Adrenal gland (tissue), 9 donors: ENCODE measurements at regions not wholly inside any gene's neighbourhood (a gene's known extent, or its start where the extent isn't known, plus 50 kb on each side); places are given as distances from the start of the nearest gene placed in this dataset.
A peak's percentile ranks its signal among the peaks of the same experiment; 100 is the strongest.

Experiments used
- DNase-seq, 7 donors: peaks; one replicate each; pipeline ENCODE4 v3.0.0-alpha.2; 2019 to 2020
- H3K27ac ChIP-seq, 5 donors: fragments of 200-600 bp; sonication (generic) in 4 of 5; 1 replicate in 3 of 5; 2 replicates in 2 of 5; pipeline versions ENCODE4 v1.5.1 to v1.8.0; 2016 to 2020; ENCODE audit warnings: mild to moderate bottlenecking in 1 of 5
- H3K27me3 ChIP-seq: fragments of 200-600 bp; 2 replicates; pipeline ENCODE4 v1.8.0; 2021
- H3K36me3 ChIP-seq, 2 donors: fragments of 200-600 bp; replicated peaks in 1 of 2; 1 replicate in 1 of 2; 2 replicates in 1 of 2; pipeline versions ENCODE4 v1.5.1 to v1.8.0; 2018 to 2022
- H3K4me1 ChIP-seq, 2 donors: fragments of 200-600 bp; replicated peaks in 1 of 2; 1 replicate in 1 of 2; 2 replicates in 1 of 2; pipeline versions ENCODE4 v1.5.1 to v1.8.0; 2018 to 2021
- H3K4me3 ChIP-seq, 4 donors: fragments of 200-600 bp; sonication (generic) in 3 of 4; one replicate each; pipeline ENCODE4 v1.5.1; 2016 to 2018
- H3K9me3 ChIP-seq, 3 donors: fragments of 200-600 bp; sonication (generic) in 1 of 3; replicated peaks in 1 of 3; 1 replicate in 2 of 3; 2 replicates in 1 of 3; pipeline versions ENCODE4 v1.5.1 to v1.8.0; 2016 to 2021
- POLR2A ChIP-seq, 2 donors: fragments of 450-650 bp; IDR thresholded peaks; one replicate each; pipeline ENCODE4 v1.6.1; 2017; ENCODE audit warnings: antibody characterized with exemption in 2 of 2, mild to moderate bottlenecking in 2 of 2, moderate library complexity in 1 of 2
- WGBS, 4 donors: extraction: QIAGEN DNeasy Blood & Tissue Kit in 2 of 4; methylation state at CpG; one replicate each; pipeline versions ENCODE4 v1.1.5 to v1.1.7; 2013 to 2017; 5-methylcytosine and 5-hydroxymethylcytosine counted together
- intact Hi-C, 2 donors: fragments of 100-400 bp; cut with DNase I; formaldehyde crosslinking; loops; one replicate each; pipeline versions ENCODE4 v1.14.1 to v1.15.0; 2022 to 2023
- TF ChIP-seq, protein P1 (sequence below), 6 experiments: fragments of 450-650 bp in 4 of 6; fragments of 200-600 bp in 2 of 6; sonication (generic) in 1 of 6; IDR thresholded peaks; 1 replicate in 5 of 6; 2 replicates in 1 of 6; pipeline versions ENCODE4 v1.5.1 to v1.8.0; 2016 to 2021; ENCODE audit warnings: antibody characterized with exemption in 6 of 6, mild to moderate bottlenecking in 2 of 6, moderate library complexity in 1 of 6
- donor health status: healthy with polysubstance abuse.
- donor health status: Bipolar disorder and iron deficiency.
- donor health status: DM: yes; HTN: yes; CAD: no.
- donor health status: DM: no; HTN: no; CAD: no.
- donor health status: DM: no; HTN: no; CAD: no.

GRCh38 chr10:124294811-124295770 lies 123.6 kb downstream of the OAT start:
- DNase-seq: peak in 2 of 7 donors; percentile 6 to 46
- Histone ChIP-seq H3K4me1 (no peaks in the 10 kb centered on the region), H3K27me3 (no peaks in the 10 kb centered on the region), H3K9me3 (no peaks in the 10 kb centered on the region), H3K4me3 (no peak overlapping the region), H3K36me3 (no peaks in the 10 kb centered on the region), H3K27ac (no peak overlapping the region)
- TF ChIP-seq POLR2A (IDR thresholded peaks at IDR 0.05): no peak
- TF ChIP-seq, protein P1, sequence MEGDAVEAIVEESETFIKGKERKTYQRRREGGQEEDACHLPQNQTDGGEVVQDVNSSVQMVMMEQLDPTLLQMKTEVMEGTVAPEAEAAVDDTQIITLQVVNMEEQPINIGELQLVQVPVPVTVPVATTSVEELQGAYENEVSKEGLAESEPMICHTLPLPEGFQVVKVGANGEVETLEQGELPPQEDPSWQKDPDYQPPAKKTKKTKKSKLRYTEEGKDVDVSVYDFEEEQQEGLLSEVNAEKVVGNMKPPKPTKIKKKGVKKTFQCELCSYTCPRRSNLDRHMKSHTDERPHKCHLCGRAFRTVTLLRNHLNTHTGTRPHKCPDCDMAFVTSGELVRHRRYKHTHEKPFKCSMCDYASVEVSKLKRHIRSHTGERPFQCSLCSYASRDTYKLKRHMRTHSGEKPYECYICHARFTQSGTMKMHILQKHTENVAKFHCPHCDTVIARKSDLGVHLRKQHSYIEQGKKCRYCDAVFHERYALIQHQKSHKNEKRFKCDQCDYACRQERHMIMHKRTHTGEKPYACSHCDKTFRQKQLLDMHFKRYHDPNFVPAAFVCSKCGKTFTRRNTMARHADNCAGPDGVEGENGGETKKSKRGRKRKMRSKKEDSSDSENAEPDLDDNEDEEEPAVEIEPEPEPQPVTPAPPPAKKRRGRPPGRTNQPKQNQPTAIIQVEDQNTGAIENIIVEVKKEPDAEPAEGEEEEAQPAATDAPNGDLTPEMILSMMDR (IDR thresholded peaks at IDR 0.05): no peak
- intact Hi-C loops: no loop called here
- 78 to 92% (median 88%) methylated on average over 17 to 22 of the region's 22 CpGs for WGBS, 4 donors

GRCh38 chr10:124293616-124294449 lies 124.9 kb downstream of the OAT start:
- WGBS, 4 donors: 87 to 92% (median 90%) methylated on average over 20 to 22 of the region's 22 CpGs
- intact Hi-C loops: no loop called here
- H3K27ac ChIP-seq: no peak overlapping the region
- no peaks in the 10 kb centered on the region for H3K9me3 ChIP-seq
- H3K27me3 ChIP-seq: no peaks in the 10 kb centered on the region
- no peaks in the 10 kb centered on the region for H3K4me1 ChIP-seq
- no peaks in the 10 kb centered on the region for H3K36me3 ChIP-seq
- H3K4me3 ChIP-seq: no peak overlapping the region
- TF ChIP-seq POLR2A (IDR thresholded peaks at IDR 0.05): no peak
- TF ChIP-seq, protein P1 (IDR thresholded peaks at IDR 0.05): no peak
- peak in 2 of 7 donors; percentile 5 to 38 for DNase-seq

GRCh38 chr10:124292911-124293615 lies 125.7 kb downstream of the OAT start:
- WGBS, 4 donors: 78 to 92% (median 86%) methylated on average over 12 to 17 of the region's 17 CpGs

More at GRCh38 chr10:124292911-124293615, 125.7 kb downstream of the OAT start:
- H3K4me1 ChIP-seq: no peaks in the 10 kb centered on the region
- H3K27ac ChIP-seq: no peak overlapping the region
- no peaks in the 10 kb centered on the region for H3K27me3 ChIP-seq
- intact Hi-C loops: no loop called here
- no peak overlapping the region for H3K4me3 ChIP-seq
- DNase-seq: peak in 2 of 7 donors; percentile 5 to 24
- H3K36me3 ChIP-seq: no peaks in the 10 kb centered on the region
- H3K9me3 ChIP-seq: no peaks in the 10 kb centered on the region
- TF ChIP-seq, protein P1 (IDR thresholded peaks at IDR 0.05): no peak
- no peak for TF ChIP-seq POLR2A (IDR thresholded peaks at IDR 0.05)
